ENCODE measurements at regions not wholly inside any gene's neighbourhood (a gene's known extent, or its start where the extent isn't known, plus 50 kb on each side); places are given as distances from the start of the nearest gene placed in this dataset.

- DNase-seq (no peak), ATAC-seq (ENCODE audit: poor library complexity) (no peak)
- no peaks in the 10 kb centered on the region for H3K4me1 Mint-ChIP-seq (ENCODE audit: low read depth)
- Histone ChIP-seq H3K36me3 (ENCODE audit: insufficient read depth, low read length) (no peaks in the 10 kb centered on the region), H3K27me3 (ENCODE audit: control insufficient read depth in 1 of 2, insufficient read depth in 2 of 2, low read length in 2 of 2) (no peaks in the 10 kb centered on the region), H3K4me1 (ENCODE audit: insufficient read depth, low read length) (no peaks in the 10 kb centered on the region), H3K27ac (ENCODE audit: low read depth in 1 of 2, low read length in 2 of 2) (no peak overlapping the region), H3K4me3 (ENCODE audit: low read length) (no peak overlapping the region), H3K9me3 (ENCODE audit: control insufficient read depth in 1 of 2, insufficient read depth in 1 of 2, low read length in 2 of 2) (no peaks in the 10 kb centered on the region)
- CTCF ChIA-PET, result no interaction called here
- no peaks in the 10 kb centered on the region for H3K36me3 Mint-ChIP-seq (ENCODE audit: low read depth)
- POLR2A ChIA-PET, result no interaction called here
- H3K27me3 Mint-ChIP-seq, result no peaks in the 10 kb centered on the region
- H3K4me3 Mint-ChIP-seq, result no peak overlapping the region
- no peak for TF ChIP-seq CTCF (IDR thresholded peaks at IDR 0.05)
- intact Hi-C loops (cut with DNase I, micrococcal nuclease), result no loop called here
- H3K27ac Mint-ChIP-seq, result no peak overlapping the region
- no peaks in the 10 kb centered on the region for H3K9me3 Mint-ChIP-seq
Measured at GRCh38 chr14:34003082-34003668, 52.3 kb upstream of the EGLN3 start.
